Activated T-helper 17 cell treated with anti-CD3 and anti-CD28 coated beads, Interleukin-2, amount 50 U/mL, for 72 hours (primary cell): ENCODE measurements at regions not wholly inside any gene's neighbourhood (a gene's known extent, or its start where the extent isn't known, plus 50 kb on each side); places are given as distances from the start of the nearest gene placed in this dataset.
"Not testable (repeated sequence)": the region's sequence is repeated elsewhere in the genome, so short reads cannot be mapped to it uniquely, and the experiment has no call there.

Experiments used
- ATAC-seq: fragments of 150-1000 bp; cut with Tn5 transposase; replicated peaks from 2 replicates; pipeline ENCODE4 v1.10.0; 2021; ENCODE audit warnings: mild to moderate bottlenecking, moderate library complexity
- H3K27ac Mint-ChIP-seq: one replicate; pipeline ENCODE4 v1.8.0; 2022; ENCODE audit warnings: mixed read lengths
- H3K27me3 Mint-ChIP-seq: one replicate; pipeline ENCODE4 v1.8.0; 2022; ENCODE audit warnings: mixed read lengths
- H3K36me3 Mint-ChIP-seq: one replicate; pipeline ENCODE4 v1.8.0; 2022; ENCODE audit warnings: low read depth, mild to moderate bottlenecking, mixed read lengths
- H3K4me1 Mint-ChIP-seq: one replicate; pipeline ENCODE4 v1.8.0; 2022; ENCODE audit warnings: mixed read lengths
- H3K4me3 Mint-ChIP-seq: one replicate; pipeline ENCODE4 v1.8.0; 2022; ENCODE audit warnings: mild to moderate bottlenecking, mixed read lengths
- H3K9me3 Mint-ChIP-seq: one replicate; pipeline ENCODE4 v1.8.0; 2022; ENCODE audit warnings: mixed read lengths

DNA sequence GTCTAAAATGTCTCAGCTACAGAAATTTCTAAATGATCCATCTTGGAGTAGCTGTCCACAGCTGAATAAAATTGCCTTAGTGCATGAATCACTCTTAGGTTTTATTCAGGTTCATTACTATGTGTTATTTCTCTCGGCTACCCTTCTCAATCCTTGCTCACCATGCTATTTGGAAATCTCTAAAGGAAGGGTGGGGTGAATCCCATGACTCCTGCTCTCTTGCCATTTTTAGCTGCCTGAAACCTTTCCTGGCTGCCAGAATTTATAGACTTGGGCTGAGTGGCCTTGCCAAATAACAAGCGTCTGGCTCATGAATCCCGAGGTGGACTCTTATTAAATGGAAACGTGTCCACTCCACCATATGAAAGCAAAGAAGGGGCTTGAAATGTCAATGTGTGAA is 936.1 kb upstream of the SOX9 start:
- peaks cover 6% of the 10 kb centered on the region for H3K9me3 Mint-ChIP-seq
- no peaks in the 10 kb centered on the region for H3K36me3 Mint-ChIP-seq
- H3K27me3 Mint-ChIP-seq: no peaks in the 10 kb centered on the region
- H3K4me1 Mint-ChIP-seq: no peaks in the 10 kb centered on the region
- no peak for ATAC-seq
- no peak overlapping the region for H3K4me3 Mint-ChIP-seq
- H3K27ac Mint-ChIP-seq: no peak overlapping the region

DNA sequence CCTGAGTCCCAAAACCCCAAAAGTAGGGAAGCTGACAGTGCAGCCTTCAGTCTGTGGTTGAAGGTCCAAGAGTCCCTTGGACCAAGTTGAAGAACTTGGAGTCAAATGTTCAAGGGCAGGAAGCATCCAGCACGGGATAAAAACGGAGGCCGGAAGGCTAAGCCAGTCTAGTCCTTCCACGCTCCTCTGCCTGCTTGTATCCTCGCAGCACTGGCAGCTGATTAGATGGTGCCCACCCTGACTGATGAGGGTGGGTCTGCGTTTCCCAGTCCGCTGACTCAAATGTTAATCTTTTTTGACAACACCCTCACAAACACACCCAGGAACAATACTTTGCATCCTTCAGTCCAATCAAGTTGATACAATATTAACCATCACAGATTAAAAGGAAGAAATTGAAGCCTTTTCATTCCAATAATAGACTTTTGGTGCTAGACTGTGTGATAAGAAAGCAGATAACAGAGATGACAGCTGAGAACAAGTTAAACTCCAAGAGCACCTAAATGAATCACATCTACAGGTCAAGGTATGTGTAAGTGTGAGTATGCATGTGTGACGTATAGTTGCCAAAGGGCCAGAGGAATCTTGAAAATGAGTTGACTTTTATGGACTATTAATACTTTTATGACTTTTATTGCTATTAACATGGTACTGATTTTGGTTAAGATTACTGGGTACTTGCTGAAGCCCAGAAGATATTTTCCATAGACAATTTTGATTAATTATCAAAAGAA is 933.5 kb upstream of the SOX9 start:
- no peak for ATAC-seq
- Mint-ChIP-seq H3K27me3 (no peaks in the 10 kb centered on the region), H3K9me3 (peaks cover 6% of the 10 kb centered on the region), H3K4me1 (no peaks in the 10 kb centered on the region), H3K36me3 (no peaks in the 10 kb centered on the region), H3K4me3 (no peak overlapping the region), H3K27ac (no peak overlapping the region)

- H3K36me3 Mint-ChIP-seq: no peaks in the 10 kb centered on the region
- peaks cover 6% of the 10 kb centered on the region for H3K9me3 Mint-ChIP-seq
- H3K27ac Mint-ChIP-seq: no peak overlapping the region
- H3K27me3 Mint-ChIP-seq: no peaks in the 10 kb centered on the region
- no peaks in the 10 kb centered on the region for H3K4me1 Mint-ChIP-seq
- ATAC-seq: no peak
- no peak overlapping the region for H3K4me3 Mint-ChIP-seq
Measured at GRCh38 chr17:71188811-71189492, 931.9 kb upstream of the SOX9 start.

DNA sequence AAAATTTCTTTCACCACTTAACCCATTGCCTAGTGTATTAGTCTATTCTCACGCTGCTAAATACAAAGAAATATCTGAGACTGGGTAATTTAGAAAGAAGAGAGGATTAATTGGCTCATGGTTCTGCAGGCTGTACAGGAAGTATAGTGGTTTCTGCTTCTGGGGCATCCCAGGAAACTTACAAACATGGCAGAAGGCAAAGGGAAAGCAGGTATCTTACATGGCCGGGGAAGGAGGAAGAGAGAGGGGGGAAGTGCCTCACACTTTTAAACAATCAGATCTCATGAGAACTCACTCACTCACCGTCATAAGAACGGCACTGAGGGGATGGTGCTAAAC is 931.4 kb upstream of the SOX9 start:
- Mint-ChIP-seq H3K36me3 (no peaks in the 10 kb centered on the region), H3K27ac (no peak overlapping the region)
- no peak for ATAC-seq

DNA sequence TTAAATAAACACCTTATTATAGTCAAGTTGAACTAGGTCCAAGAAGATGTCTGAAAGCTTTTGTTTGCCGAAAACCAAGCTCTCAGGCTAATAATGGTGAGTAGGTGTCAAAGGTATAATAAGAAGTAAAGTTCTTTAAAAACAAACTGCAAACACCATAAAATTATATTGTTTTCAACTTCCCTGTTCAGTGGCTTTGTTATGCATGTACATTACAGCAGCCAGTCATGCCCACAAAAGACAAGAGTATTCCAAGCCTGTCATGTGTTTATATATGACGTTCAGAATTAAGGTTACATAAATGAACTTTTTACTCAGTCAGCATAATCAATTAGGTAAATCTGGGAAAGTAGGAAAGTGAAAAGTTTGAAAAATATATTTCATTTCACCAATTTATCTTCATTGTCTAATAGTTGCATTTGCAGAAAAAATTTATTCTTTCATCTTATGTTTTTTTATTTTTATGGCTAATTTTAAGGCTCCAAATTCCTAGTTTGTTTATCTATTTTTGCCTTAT is 928.7 kb upstream of the SOX9 start:
- Mint-ChIP-seq H3K4me3 (no peak overlapping the region), H3K27me3 (no peaks in the 10 kb centered on the region), H3K36me3 (no peaks in the 10 kb centered on the region), H3K27ac (no peak overlapping the region), H3K4me1 (no peaks in the 10 kb centered on the region), H3K9me3 (no peaks in the 10 kb centered on the region)
- no peak for ATAC-seq

More for the DNA sequence above, 931.4 kb upstream of the SOX9 start:
- H3K9me3 Mint-ChIP-seq: peaks cover 6% of the 10 kb centered on the region
- no peaks in the 10 kb centered on the region for H3K4me1 Mint-ChIP-seq
- no peaks in the 10 kb centered on the region for H3K27me3 Mint-ChIP-seq
- H3K4me3 Mint-ChIP-seq: no peak overlapping the region

GRCh38 chr17:71192848-71193247 is 928.0 kb upstream of the SOX9 start:
- no peaks in the 10 kb centered on the region for H3K4me1 Mint-ChIP-seq
- no peak overlapping the region for H3K4me3 Mint-ChIP-seq
- no peak overlapping the region for H3K27ac Mint-ChIP-seq
- no peaks in the 10 kb centered on the region for H3K36me3 Mint-ChIP-seq
- no peak for ATAC-seq
- no peaks in the 10 kb centered on the region for H3K9me3 Mint-ChIP-seq
- H3K27me3 Mint-ChIP-seq: no peaks in the 10 kb centered on the region

DNA sequence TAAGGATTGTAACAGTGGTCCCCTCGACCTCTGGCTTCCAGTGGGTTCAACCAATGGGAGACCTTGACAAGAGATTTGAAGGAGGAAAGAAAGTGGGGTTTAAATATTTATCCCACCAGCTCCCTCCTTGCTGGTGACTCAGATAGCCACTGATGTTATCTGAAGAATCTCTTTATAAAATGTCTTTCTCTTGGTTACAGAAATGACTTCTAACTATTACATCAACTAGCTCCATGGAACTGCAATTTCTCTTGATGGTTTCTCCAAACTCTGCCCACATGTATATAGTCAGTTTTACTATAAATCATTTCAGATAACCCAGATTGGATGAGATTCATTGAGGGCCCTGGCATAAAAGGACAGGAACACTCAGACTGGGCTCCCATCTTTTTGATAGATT is 920.2 kb upstream of the SOX9 start:
- Mint-ChIP-seq H3K36me3 (no peaks in the 10 kb centered on the region), H3K4me3 (no peak overlapping the region), H3K4me1 (no peaks in the 10 kb centered on the region), H3K9me3 (no peaks in the 10 kb centered on the region), H3K27ac (no peak overlapping the region), H3K27me3 (peaks cover 3% of the 10 kb centered on the region)
- no peak for ATAC-seq

DNA sequence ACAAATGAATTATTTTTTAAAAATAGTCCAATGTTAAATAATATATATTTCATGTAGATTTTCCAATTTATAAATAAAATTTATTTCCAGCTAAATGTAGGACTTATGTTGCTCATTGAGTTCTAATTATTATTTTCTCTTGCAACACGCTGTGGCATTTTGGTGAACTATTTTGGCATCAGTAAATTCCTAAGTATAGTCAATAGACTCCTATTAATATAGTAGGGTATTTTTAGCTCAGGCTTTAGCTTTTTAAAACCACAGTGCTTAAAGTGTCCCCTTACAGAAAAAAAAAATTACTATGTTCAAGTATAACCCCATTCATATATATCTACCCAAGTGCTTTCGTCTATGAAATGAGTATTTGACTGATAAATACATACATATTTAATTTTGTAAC is 919.2 kb upstream of the SOX9 start:
- no peaks in the 10 kb centered on the region for H3K4me1 Mint-ChIP-seq
- no peak overlapping the region for H3K4me3 Mint-ChIP-seq
- peaks cover 3% of the 10 kb centered on the region for H3K27me3 Mint-ChIP-seq
- H3K9me3 Mint-ChIP-seq: no peaks in the 10 kb centered on the region
- H3K27ac Mint-ChIP-seq: no peak overlapping the region
- no peaks in the 10 kb centered on the region for H3K36me3 Mint-ChIP-seq
- no peak for ATAC-seq

DNA sequence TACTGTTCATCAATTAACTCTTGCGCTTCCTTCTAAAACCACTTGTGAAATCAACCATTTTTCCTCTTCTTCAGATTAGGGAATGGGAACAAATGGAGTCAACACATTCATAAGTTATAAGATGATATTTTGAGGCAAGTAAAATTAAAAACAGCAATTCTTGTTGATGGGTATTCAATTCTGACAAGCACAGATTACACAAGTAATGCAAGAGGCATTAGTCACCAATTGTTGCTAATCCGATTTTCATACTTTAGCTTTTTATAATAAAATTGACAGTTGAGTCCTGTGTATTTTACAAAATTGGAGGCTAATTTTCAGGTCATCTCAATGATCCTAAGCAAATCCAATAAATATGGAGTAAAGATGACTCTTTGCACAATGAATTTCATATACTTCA is 918.4 kb upstream of the SOX9 start:
- H3K36me3 Mint-ChIP-seq: no peaks in the 10 kb centered on the region
- no peaks in the 10 kb centered on the region for H3K9me3 Mint-ChIP-seq
- H3K4me1 Mint-ChIP-seq: no peaks in the 10 kb centered on the region
- H3K27ac Mint-ChIP-seq: no peak overlapping the region
- no peak overlapping the region for H3K4me3 Mint-ChIP-seq
- no peak for ATAC-seq
- H3K27me3 Mint-ChIP-seq: peaks cover 3% of the 10 kb centered on the region

DNA sequence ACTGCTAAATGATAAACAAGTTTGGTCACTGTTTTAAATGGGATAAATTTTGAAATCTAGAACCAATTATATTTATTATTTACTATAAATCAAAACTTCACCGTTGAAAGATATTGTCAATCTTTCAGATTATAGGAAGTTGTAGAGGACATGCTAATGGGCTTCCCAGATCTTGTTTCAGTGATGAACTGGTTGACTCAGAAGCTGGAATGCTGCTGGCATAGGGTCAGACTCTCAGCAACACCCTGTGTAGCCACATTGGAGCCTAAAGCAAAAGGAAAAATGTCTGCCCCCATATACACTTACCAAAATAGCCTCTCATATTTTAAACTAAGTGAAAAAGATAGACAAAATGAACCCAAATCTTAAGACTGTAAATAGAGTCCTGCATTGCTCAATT is 916.9 kb upstream of the SOX9 start:
- no peak overlapping the region for H3K27ac Mint-ChIP-seq
- no peak overlapping the region for H3K4me3 Mint-ChIP-seq
- H3K27me3 Mint-ChIP-seq: peaks cover 3% of the 10 kb centered on the region
- ATAC-seq: no peak
- no peaks in the 10 kb centered on the region for H3K4me1 Mint-ChIP-seq
- no peaks in the 10 kb centered on the region for H3K9me3 Mint-ChIP-seq
- H3K36me3 Mint-ChIP-seq: no peaks in the 10 kb centered on the region

- not testable (repeated sequence) for H3K27me3 Mint-ChIP-seq
Measured at GRCh38 chr17:71205951-71206350, 914.9 kb upstream of the SOX9 start.

GRCh38 chr17:71208111-71208704 is 912.6 kb upstream of the SOX9 start:
- Mint-ChIP-seq H3K27ac (no peak overlapping the region), H3K4me1 (no peaks in the 10 kb centered on the region), H3K36me3 (no peaks in the 10 kb centered on the region), H3K9me3 (peaks cover 7% of the 10 kb centered on the region), H3K4me3 (no peak overlapping the region), H3K27me3 (no peaks in the 10 kb centered on the region)
- ATAC-seq: no peak

More at GRCh38 chr17:71205951-71206350, 914.9 kb upstream of the SOX9 start:
- H3K36me3 Mint-ChIP-seq, H3K4me1 Mint-ChIP-seq, ATAC-seq, H3K4me3 Mint-ChIP-seq, H3K27ac Mint-ChIP-seq, H3K9me3 Mint-ChIP-seq: not testable (repeated sequence)

DNA sequence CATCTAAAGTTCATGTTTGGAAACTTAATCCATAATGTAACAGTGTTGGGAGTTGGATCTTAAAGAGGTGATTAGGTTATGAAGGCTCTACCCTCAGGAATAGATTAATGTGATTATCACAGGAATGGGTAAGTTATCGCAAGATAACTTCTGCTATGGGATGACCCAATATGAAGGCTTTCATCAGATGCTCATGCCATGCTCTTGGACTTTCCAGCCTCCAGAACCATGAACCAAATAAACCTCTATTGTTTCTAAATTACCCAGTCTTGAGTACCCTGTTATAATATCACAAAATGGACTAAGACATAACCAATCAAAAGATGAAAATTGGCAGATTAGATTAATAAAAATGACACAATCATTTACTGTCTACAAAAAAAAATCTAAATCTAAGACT is 906.9 kb upstream of the SOX9 start:
- H3K4me3 Mint-ChIP-seq: no peak overlapping the region
- no peak for ATAC-seq
- H3K27ac Mint-ChIP-seq: no peak overlapping the region
- H3K36me3 Mint-ChIP-seq: no peaks in the 10 kb centered on the region
- no peaks in the 10 kb centered on the region for H3K4me1 Mint-ChIP-seq
- H3K9me3 Mint-ChIP-seq: peaks cover 7% of the 10 kb centered on the region
- H3K27me3 Mint-ChIP-seq: no peaks in the 10 kb centered on the region

DNA sequence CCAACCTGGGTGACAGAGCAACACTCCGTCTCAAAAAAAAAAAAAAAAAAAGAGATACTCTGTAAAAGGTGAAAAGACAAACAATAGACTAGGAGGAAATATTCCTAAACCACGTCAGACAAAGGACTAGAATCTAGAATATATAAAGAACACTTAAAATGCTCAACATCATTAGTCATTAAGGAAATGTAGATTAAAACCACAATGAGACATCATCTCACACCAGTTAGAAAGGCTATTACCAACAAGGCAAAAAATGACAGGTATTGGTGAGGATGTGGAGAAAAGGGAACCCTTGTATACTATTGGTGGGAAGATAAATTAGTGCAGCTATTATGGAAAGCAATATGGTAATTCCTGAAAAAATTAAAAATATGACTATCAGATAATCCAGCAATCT is 903.1 kb upstream of the SOX9 start:
- no peak for ATAC-seq
- no peak overlapping the region for H3K27ac Mint-ChIP-seq
- H3K4me3 Mint-ChIP-seq: no peak overlapping the region
- H3K4me1 Mint-ChIP-seq: no peaks in the 10 kb centered on the region
- no peaks in the 10 kb centered on the region for H3K27me3 Mint-ChIP-seq
- H3K36me3 Mint-ChIP-seq: no peaks in the 10 kb centered on the region
- no peaks in the 10 kb centered on the region for H3K9me3 Mint-ChIP-seq
